OCI-LY1 (cell line): ENCODE measurements at regions not wholly inside any gene's neighbourhood (a gene's known extent, or its start where the extent isn't known, plus 50 kb on each side); places are given as distances from the start of the nearest gene placed in this dataset.

Experiments
- H2AFZ ChIP-seq: fragments of 200-600 bp; sonication (generic), shearing (Covaris generic); 2 replicates; pipeline ENCODE4 v1.6.0; 2014; ENCODE audit warnings: antibody characterized with exemption, mild to moderate bottlenecking, low read length
- H3F3A ChIP-seq: fragments of 200-600 bp; sonication (generic), shearing (Covaris generic); 2 replicates; pipeline ENCODE4 v1.6.0; 2014; ENCODE audit warnings: mild to moderate bottlenecking, antibody characterized with exemption, low read length, moderate library complexity; ENCODE audit not compliant: insufficient read depth
- H3K27ac ChIP-seq: fragments of 200-600 bp; sonication (generic); 2 replicates; pipeline ENCODE4 v1.5.1; 2014; ENCODE audit warnings: low read length, mixed run types, mild to moderate bottlenecking, low read depth; ENCODE audit not compliant: poor library complexity, severe bottlenecking
- H3K27me3 ChIP-seq: fragments of 200-600 bp; sonication (generic); 2 replicates; pipeline ENCODE4 v1.6.0; 2014; ENCODE audit warnings: antibody characterized with exemption, mild to moderate bottlenecking, low read length, moderate library complexity; ENCODE audit not compliant: insufficient read depth
- H3K36me3 ChIP-seq: fragments of 200-600 bp; sonication (generic); 2 replicates; pipeline ENCODE4 v1.6.1; 2014; ENCODE audit warnings: mild to moderate bottlenecking, antibody characterized with exemption, low read length, moderate library complexity, mixed read lengths; ENCODE audit not compliant: insufficient read depth
- H3K4me1 ChIP-seq: fragments of 200-600 bp; sonication (generic); 2 replicates; pipeline ENCODE4 v1.5.1; 2014; ENCODE audit warnings: mild to moderate bottlenecking, low read length, moderate library complexity; ENCODE audit not compliant: insufficient read depth, severe bottlenecking
- H3K4me2 ChIP-seq: fragments of 200-600 bp; sonication (generic), shearing (Covaris generic); 2 replicates; pipeline ENCODE4 v1.6.1; 2014; ENCODE audit warnings: low read length
- H3K4me3 ChIP-seq: fragments of 200-600 bp; sonication (generic); 2 replicates; pipeline ENCODE4 v1.5.1; 2014; ENCODE audit warnings: low read length, low read depth, mild to moderate bottlenecking, mixed read lengths; ENCODE audit not compliant: poor library complexity, severe bottlenecking
- H3K79me2 ChIP-seq: fragments of 200-600 bp; shearing (Covaris generic); 2 replicates; pipeline ENCODE4 v1.6.1; 2016; ENCODE audit warnings: mixed run types, low read length, mixed read lengths; ENCODE audit not compliant: insufficient read depth
- H3K9ac ChIP-seq: fragments of 200-600 bp; sonication (generic), shearing (Covaris generic); 2 replicates; pipeline ENCODE4 v1.6.1; 2014; ENCODE audit warnings: mild to moderate bottlenecking, low read length, mixed read lengths
- H3K9me2 ChIP-seq: fragments of 200-600 bp; sonication (generic), shearing (Covaris generic); 2 replicates; pipeline ENCODE4 v1.6.1; 2014; ENCODE audit warnings: low read depth, mild to moderate bottlenecking, low read length, mixed read lengths
- H3K9me3 ChIP-seq: fragments of 200-600 bp; shearing (Covaris generic); 2 replicates; pipeline ENCODE4 v1.6.1; 2014; ENCODE audit warnings: low read length, mixed read lengths
- H4K20me1 ChIP-seq: fragments of 200-600 bp; sonication (generic), shearing (Covaris generic); 2 replicates; pipeline ENCODE4 v1.6.0; 2016; ENCODE audit warnings: mild to moderate bottlenecking, low read length; ENCODE audit not compliant: insufficient read depth
- CTCF ChIP-seq: fragments of 200-600 bp; sonication (generic), shearing (Covaris generic); IDR thresholded peaks from 2 replicates; pipeline ENCODE4 v1.5.1; 2017; ENCODE audit warnings: mild to moderate bottlenecking, antibody characterized with exemption, low read length, moderate library complexity, mixed read lengths
- EZH2 ChIP-seq: fragments of 200-600 bp; sonication (generic), shearing (Covaris generic); IDR thresholded peaks from 2 replicates; pipeline ENCODE4 v1.8.0; 2017; ENCODE audit warnings: borderline replicate concordance, mixed run types, mild to moderate bottlenecking, antibody characterized with exemption, low read length, moderate library complexity, mixed read lengths

- H3K79me2 ChIP-seq = no peaks in the 10 kb centered on the region
- no peak for TF ChIP-seq CTCF
- no peak for TF ChIP-seq EZH2
- H3K27me3 ChIP-seq = no peaks in the 10 kb centered on the region
- H3K9me3 ChIP-seq = no peaks in the 10 kb centered on the region
- no peak overlapping the region for H3K9ac ChIP-seq
- H3K36me3 ChIP-seq = no peaks in the 10 kb centered on the region
- no peak overlapping the region for H3K27ac ChIP-seq
- H3K4me3 ChIP-seq = no peak overlapping the region
- no peak overlapping the region for H3K4me2 ChIP-seq
- H3K9me2 ChIP-seq = no peaks in the 10 kb centered on the region
- H3F3A ChIP-seq = no peaks in the 10 kb centered on the region
- H4K20me1 ChIP-seq = no peaks in the 10 kb centered on the region
- H2AFZ ChIP-seq = no peak overlapping the region
- no peaks in the 10 kb centered on the region for H3K4me1 ChIP-seq
Observed at GRCh38 chr7:19619122-19619521, 89.7 kb downstream of the POLR1F start.

- Histone ChIP-seq H3K79me2 (no peaks in the 10 kb centered on the region), H3K4me2 (no peak overlapping the region), H3K4me1 (no peaks in the 10 kb centered on the region), H3F3A (no peaks in the 10 kb centered on the region), H3K9me2 (no peaks in the 10 kb centered on the region), H3K9ac (no peak overlapping the region), H3K27ac (no peak overlapping the region), H3K4me3 (no peak overlapping the region), H2AFZ (no peak overlapping the region), H3K36me3 (no peaks in the 10 kb centered on the region), H3K9me3 (no peaks in the 10 kb centered on the region), H4K20me1 (no peaks in the 10 kb centered on the region), H3K27me3 (no peaks in the 10 kb centered on the region)
- TF ChIP-seq CTCF (no peak), EZH2 (no peak)
Observed at GRCh38 chr7:19617901-19618300, 90.9 kb downstream of the POLR1F start.

- TF ChIP-seq EZH2 (no peak), CTCF (no peak)
- Histone ChIP-seq H3K9ac (no peak overlapping the region), H3K4me3 (no peak overlapping the region), H3K36me3 (no peaks in the 10 kb centered on the region), H3K79me2 (no peaks in the 10 kb centered on the region), H3K9me3 (no peaks in the 10 kb centered on the region), H3K9me2 (no peaks in the 10 kb centered on the region; the same call in 1 of the 2 replicates), H3K27me3 (no peaks in the 10 kb centered on the region), H2AFZ (no peak overlapping the region), H3K4me2 (no peak overlapping the region), H4K20me1 (no peaks in the 10 kb centered on the region), H3F3A (no peaks in the 10 kb centered on the region), H3K4me1 (no peaks in the 10 kb centered on the region), H3K27ac (no peak overlapping the region)
Observed at GRCh38 chr7:19610194-19610943, 98.5 kb downstream of the POLR1F start.
